Medulla oblongata (tissue), 1 donor: ENCODE measurements at regions not wholly inside any gene's neighbourhood (a gene's known extent, or its start where the extent isn't known, plus 50 kb on each side); places are given as distances from the start of the nearest gene placed in this dataset.

Source experiments
- DNase-seq: peaks from one replicate; pipeline ENCODE4 v3.0.0-alpha.2; 2015; ENCODE audit errors: extremely low spot score

DNA sequence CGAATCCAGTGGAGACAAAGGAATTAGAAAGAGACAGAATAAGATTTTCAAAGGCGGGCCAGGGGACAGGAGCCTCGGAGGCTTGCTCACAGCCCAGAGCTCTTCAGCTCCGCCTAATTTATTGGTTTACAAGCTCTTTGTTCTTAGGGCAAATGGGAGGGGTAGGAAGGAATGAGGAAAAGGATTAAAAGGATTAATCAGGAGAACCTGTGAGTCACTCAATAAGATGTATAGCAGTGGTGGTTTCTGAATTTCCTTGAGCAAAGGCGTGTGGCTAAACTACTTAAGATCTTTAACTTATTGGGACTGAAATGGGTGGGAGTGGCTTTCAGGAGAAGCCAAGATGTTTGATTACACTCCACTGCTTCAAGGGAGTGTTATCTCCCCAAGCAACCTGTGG lies 456.0 kb upstream of the SPANXN1 start:
- DNase-seq, result no peak

DNA sequence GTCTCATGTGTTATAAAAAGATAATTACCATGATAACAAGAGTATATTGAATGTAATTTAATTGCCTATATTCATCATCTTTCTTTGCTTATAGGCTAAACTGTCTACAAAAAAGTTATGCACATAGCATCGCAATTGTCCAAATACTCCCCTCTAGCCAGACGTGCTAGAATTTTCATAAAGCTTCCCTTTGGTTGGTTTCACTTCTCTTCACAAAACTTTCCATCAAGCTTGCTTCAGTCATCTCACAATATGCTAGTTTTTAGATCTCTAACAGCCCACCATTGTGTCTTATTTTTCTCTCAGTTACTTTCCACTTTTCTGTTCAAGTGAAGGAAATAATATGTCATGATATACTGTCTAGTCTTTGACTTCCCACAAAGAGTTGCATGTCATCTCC lies 448.3 kb upstream of the SPANXN1 start:
- DNase-seq, result no peak

DNA sequence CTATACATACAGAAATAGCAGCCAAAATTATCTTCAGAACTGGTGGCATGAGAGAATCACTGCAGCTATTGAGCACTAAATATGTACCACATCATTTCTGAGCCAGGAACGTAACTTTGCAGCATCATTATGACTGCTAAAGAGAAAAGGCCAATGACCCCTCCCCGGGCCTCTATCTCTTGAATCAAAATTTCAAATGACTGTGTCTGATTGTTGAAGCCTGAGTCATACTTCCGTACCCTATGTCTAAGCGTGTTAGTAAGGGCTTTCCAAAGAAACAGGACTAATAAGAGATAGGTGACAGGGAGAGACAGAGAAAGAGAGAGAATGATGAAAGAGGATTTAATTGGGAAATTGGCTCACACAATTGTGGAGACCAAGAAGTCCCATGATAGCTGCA lies 445.5 kb upstream of the SPANXN1 start:
- DNase-seq, result no peak

DNA sequence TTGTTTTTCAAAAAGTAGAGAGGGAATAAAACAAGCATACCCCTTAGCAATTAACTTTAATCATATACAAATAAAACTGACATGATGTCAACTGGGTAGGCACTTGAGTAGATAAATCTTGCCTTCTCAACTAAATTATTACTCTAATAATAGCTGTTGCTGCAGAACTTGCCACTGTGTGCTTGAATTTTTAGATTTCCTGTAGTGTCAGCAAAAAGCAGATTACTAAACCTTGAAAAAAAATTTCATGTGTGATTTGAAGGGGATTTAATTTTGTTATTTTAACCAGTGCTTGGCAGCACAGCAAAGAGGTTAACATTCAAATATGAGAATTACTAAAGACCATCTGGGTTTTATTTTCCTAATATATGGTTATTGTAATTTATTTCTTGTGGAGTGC lies 438.3 kb upstream of the SPANXN1 start:
- DNase-seq, result no peak

DNA sequence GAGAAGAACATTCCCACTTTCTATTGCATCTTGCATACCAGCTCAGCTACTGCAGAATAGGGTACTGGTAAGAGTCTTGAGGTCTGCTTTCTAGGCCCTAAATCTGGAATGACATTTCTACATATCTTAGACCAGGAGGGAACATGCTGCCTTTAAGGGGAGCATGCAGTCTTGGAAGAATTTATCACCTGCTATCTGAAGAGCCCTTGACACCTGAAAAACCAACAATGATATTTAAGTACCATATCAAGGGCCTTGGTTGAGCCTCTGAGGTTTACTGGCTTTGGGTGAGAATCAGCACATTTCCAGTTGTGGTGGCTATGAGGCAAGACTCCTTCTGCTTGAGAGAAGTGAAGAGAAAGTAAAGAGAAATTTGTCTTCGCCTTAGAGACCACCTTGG lies 436.8 kb upstream of the SPANXN1 start:
- DNase-seq, result no peak

DNA sequence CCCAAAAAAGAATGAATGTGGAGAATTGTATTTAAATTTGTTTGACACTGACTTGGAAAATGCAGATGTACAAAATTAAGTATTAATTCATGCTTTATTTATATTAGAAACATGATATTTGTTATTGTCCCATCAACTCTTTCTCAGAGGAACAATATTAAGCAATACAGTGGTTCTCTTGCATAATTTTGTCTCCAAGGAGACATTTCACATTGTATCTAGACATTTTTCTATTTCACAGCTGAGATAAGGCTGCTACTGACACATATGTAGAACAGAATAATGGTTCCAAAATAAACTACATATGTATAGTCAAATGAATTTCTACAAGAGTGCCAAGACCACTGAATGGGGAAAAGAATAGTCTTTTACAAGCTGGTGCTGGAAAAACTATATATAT lies 427.9 kb upstream of the SPANXN1 start:
- no peak for DNase-seq

DNA sequence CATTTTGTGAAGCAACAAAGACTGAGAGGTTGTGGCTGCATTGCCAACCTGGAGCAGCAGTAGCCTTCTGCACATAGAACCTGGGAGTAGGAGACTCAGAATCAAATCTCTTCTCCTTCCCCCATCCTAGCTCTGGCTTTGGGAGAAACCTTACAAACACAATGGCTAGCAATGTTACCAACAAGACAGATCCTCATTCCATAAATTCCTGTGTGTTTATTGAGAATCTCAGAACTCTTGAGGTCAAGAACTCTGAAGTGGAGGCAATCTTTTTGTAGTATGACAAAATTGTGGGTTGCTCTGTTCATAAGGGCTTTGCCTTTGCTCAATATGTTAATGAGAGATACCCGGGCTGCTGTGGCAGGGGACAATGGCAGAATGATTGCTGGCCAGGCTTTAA lies 406.7 kb upstream of the SPANXN1 start:
- DNase-seq, result no peak

DNA sequence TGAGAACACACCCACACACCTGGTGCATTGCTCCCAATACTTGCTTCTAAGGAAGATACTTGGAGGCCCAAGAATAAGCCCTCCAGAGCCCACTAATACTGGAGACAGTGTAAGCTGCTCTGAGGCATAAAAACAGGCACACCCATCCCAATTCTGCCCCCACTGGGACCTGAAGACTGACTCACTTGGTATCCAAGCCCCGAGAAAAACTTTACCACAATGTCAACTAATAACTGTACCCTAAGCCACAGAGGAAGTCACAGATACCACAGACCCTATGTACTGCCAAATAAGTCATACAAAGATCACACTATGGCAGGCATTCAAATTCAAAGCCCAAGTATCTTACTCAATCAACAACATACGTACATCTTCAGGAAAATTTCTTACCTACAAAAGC lies 398.2 kb upstream of the SPANXN1 start:
- no peak for DNase-seq

GRCh38 chrX:144896323-144896722 lies 351.0 kb upstream of the SPANXN1 start:
- no peak for DNase-seq

DNA sequence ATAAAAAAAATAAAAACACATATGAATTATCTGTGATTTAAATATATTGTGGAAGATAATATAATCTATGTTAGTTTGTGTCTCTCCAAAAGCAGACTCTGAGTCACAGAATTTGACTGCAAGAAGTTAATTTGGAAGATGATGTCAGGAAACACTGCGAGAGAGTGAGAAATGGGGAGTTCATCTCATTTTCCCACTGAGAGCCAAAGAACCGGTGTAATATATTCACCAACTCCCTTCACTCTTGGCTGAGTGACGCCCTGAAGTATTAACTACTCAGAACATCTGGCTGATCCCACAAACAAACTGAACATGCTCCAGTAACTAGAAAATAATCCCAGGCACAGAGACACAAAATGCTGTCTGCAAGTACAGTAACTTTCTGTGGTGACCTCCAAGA lies 345.8 kb upstream of the SPANXN1 start:
- DNase-seq, result no peak

DNA sequence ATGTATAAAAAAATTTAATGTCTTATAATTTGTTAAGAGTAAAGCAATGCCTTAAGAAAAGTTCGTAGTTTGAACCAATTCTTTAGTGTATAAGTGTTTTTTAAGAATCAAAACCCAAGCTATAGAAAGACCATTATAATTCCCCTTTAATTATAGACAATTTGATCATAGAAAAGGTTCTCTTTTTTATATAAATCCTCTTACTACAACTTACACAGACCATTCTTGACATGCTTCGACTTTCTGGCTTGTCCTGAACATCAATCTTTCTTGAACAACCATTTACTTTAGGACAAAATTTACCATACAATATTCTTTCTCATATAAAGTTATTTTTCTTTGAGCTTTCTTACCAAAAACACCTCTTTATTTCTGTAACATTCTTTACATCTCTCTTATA lies 330.5 kb upstream of the SPANXN1 start:
- no peak for DNase-seq

GRCh38 chrX:144918936-144919335 lies 328.4 kb upstream of the SPANXN1 start:
- DNase-seq, result no peak

DNA sequence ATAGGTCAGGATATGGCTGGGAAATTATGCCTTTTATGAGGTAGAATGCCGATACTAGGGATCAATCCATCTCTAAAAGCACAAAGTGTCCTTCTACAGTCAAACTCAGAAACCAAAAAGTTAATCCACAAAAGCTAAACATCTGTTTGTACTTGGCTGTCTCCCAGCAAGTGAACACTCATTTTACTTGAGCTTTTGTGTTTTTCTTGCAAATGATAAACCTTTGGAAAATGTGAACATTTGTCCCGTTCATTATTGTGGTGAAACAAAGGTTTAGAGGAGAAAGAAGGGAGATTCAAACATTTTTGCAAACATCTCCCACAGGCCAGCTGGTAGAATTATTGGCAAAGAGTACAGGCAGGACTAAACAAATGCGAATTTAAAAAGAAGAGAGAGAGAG lies 300.6 kb upstream of the SPANXN1 start:
- DNase-seq, result no peak
